GM10266 (cell line): ENCODE measurements at regions not wholly inside any gene's neighbourhood (a gene's known extent, or its start where the extent isn't known, plus 50 kb on each side); places are given as distances from the start of the nearest gene placed in this dataset.

Experiments used
- DNase-seq: peaks from one replicate; pipeline ENCODE4 v3.0.0; 2012; ENCODE audit errors: extremely low spot score
- CTCF ChIP-seq: IDR thresholded peaks from 2 replicates; pipeline ENCODE4 v1.5.1; 2012; ENCODE audit warnings: mild to moderate bottlenecking, low read depth; ENCODE audit not compliant: control insufficient read depth, insufficient read depth; ENCODE audit errors: missing control alignments

- DNase-seq: no peak
- TF ChIP-seq CTCF: no peak
These were observed 543.8 kb upstream of the SLIT2 start for GRCh38 chr4:19707876-19708275.

GRCh38 chr4:19703391-19703790 lies 548.3 kb upstream of the SLIT2 start:
- TF ChIP-seq CTCF: no peak
- DNase-seq: no peak

DNA sequence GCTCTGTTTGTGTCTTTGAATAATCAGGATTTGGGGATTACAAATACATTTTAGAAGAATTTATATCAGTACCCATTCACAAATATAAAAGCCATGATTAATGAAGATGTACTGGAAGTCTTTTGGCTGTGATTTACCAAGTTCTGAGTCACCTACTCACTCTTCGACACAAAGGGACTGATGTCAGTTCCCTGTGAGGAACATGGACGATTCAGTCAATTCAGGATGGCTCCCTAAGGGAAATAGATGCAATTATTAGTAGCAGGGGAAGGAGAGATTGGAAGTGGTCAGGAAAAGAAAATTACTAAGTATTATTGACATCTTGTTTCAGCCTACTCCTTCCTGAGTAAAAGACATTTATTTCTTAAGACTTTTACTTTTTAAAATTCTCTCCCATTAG lies 550.7 kb upstream of the SLIT2 start:
- TF ChIP-seq CTCF: no peak
- DNase-seq: no peak

- no peak for TF ChIP-seq CTCF
- DNase-seq: no peak
These were observed 552.7 kb upstream of the SLIT2 start for GRCh38 chr4:19698961-19699360.

DNA sequence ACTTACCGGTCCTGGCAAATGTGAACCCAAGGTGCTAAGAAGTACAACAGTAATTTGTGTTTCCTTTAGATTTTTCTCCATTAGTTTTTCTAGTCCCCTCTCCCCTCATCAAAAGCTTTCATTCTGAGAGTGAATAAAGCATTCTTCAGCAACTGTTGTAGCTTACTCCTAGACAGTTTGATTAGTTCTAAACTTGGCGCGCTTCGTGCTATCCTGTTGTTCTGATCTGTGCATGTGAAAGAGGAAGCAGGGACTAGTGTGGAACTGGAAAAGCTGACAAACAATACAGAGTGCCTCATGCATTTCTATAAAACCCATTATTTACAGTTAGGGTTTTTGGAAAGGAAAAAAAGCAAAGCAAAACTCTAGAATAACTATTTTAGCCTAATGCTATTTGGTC lies 556.9 kb upstream of the SLIT2 start:
- no peak for TF ChIP-seq CTCF
- no peak for DNase-seq

DNA sequence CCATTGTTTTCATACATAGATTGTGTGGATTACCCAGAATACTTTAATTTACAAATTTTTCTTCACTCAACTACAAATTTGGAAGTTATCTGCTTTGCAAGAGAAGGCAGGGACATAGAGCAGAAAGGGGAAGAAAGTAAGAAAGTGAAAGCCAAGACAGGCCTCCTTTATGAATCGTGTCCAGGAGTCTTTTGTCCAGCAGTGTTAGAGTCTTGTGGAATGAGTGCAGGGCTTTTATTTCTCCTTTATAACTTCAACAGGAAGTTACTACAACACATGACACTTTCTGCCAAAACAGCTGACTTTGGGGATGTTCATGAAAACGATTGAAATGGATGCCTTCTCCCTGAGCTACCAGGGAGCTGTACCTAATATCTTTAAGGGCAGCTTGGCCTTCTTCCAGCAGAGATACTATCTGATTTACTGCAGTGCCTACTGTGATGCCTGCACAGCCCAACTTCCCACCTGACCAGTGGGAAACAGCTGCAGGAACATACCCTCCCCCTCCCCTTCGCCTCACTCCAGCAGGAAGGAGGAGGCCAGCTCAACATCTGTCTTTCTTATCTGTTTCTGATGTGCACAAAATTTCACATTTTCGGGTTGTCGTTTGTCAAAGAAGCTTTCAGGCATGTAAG lies 557.7 kb upstream of the SLIT2 start:
- TF ChIP-seq CTCF: no peak
- no peak for DNase-seq

- DNase-seq: no peak
- no peak for TF ChIP-seq CTCF
These were observed 562.2 kb upstream of the SLIT2 start for GRCh38 chr4:19689511-19689910.
